MM.1S (cell line): ENCODE measurements at regions not wholly inside any gene's neighbourhood (a gene's known extent, or its start where the extent isn't known, plus 50 kb on each side); places are given as distances from the start of the nearest gene placed in this dataset.
"Not testable (repeated sequence)": the region's sequence is repeated elsewhere in the genome, so short reads cannot be mapped to it uniquely, and the experiment has no call there.

Source experiments
- EZH2 ChIP-seq: fragments of 300-600 bp; sonication (generic); optimal IDR thresholded peaks from 2 replicates; pipeline ENCODE3; 2017; ENCODE audit warnings: low read depth, mild to moderate bottlenecking, antibody characterized with exemption, low read length, mixed read lengths
- EZH2phosphoT487 ChIP-seq: fragments of 300-600 bp; sonication (generic); IDR thresholded peaks from 2 replicates; pipeline ENCODE4 v1.6.1; 2018; ENCODE audit warnings: antibody characterized with exemption, low read length
- TF ChIP-seq, protein P1 (sequence below): fragments of 300-600 bp; sonication (generic); IDR thresholded peaks from 2 replicates; pipeline ENCODE4 v1.5.1; 2016; ENCODE audit warnings: antibody characterized with exemption, low read length, mixed read lengths

DNA sequence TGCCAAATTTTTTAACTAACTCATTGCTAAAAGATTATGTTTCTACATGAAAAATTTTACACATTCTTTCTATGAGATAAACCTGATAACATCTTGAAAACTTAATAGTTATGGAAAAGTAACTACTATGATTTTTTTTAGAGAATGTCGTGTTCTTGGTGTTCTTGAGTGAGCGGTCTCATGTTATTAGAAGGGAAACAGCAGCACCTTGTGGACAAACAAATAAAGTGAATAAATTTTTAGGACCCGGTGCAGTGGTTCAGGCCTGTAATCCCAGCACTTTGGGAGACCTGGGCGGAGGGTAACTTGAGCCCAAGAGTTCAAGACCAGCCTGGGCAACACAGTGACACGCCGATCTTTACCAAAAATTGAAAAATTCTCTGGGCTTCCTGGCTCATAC, 166.0 kb downstream of the FOXD4L6 start:
- TF ChIP-seq EZH2, EZH2phosphoT487: not testable (repeated sequence)
- TF ChIP-seq, protein P1, sequence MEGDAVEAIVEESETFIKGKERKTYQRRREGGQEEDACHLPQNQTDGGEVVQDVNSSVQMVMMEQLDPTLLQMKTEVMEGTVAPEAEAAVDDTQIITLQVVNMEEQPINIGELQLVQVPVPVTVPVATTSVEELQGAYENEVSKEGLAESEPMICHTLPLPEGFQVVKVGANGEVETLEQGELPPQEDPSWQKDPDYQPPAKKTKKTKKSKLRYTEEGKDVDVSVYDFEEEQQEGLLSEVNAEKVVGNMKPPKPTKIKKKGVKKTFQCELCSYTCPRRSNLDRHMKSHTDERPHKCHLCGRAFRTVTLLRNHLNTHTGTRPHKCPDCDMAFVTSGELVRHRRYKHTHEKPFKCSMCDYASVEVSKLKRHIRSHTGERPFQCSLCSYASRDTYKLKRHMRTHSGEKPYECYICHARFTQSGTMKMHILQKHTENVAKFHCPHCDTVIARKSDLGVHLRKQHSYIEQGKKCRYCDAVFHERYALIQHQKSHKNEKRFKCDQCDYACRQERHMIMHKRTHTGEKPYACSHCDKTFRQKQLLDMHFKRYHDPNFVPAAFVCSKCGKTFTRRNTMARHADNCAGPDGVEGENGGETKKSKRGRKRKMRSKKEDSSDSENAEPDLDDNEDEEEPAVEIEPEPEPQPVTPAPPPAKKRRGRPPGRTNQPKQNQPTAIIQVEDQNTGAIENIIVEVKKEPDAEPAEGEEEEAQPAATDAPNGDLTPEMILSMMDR: not testable (repeated sequence)
